KOPT-K1 (cell line): ENCODE measurements at regions not wholly inside any gene's neighbourhood (a gene's known extent, or its start where the extent isn't known, plus 50 kb on each side); places are given as distances from the start of the nearest gene placed in this dataset.
"Not testable (repeated sequence)": the region's sequence is repeated elsewhere in the genome, so short reads cannot be mapped to it uniquely, and the experiment has no call there.

Source experiments
- H3K27ac ChIP-seq: fragments of 200-600 bp; sonication (generic); 2 replicates; pipeline ENCODE4 v1.5.1; 2016; ENCODE audit warnings: antibody characterized with exemption, mild to moderate bottlenecking, low read depth, low read length; ENCODE audit not compliant: poor library complexity, severe bottlenecking
- H3K36me3 ChIP-seq: fragments of 200-600 bp; sonication (generic); 2 replicates; pipeline ENCODE4 v1.5.1; 2017; ENCODE audit warnings: antibody characterized with exemption, mild to moderate bottlenecking, low read length, moderate library complexity; ENCODE audit not compliant: insufficient read depth
- H3K9me3 ChIP-seq: fragments of 200-600 bp; sonication (generic); 2 replicates; pipeline ENCODE4 v1.5.1; 2017; ENCODE audit warnings: antibody characterized with exemption, low read length, mild to moderate bottlenecking; ENCODE audit not compliant: insufficient read depth, poor library complexity, severe bottlenecking

GRCh38 chr6:119430805-119431204, 81.2 kb upstream of the MAN1A1 start:
- Histone ChIP-seq H3K36me3 (no peaks in the 10 kb centered on the region), H3K9me3 (no peaks in the 10 kb centered on the region), H3K27ac (no peak overlapping the region)

- Histone ChIP-seq H3K36me3 (no peaks in the 10 kb centered on the region), H3K9me3 (no peaks in the 10 kb centered on the region), H3K27ac (no peak overlapping the region)
Observed at GRCh38 chr6:119428633-119429032, 79.1 kb upstream of the MAN1A1 start.

- H3K36me3 ChIP-seq, result no peaks in the 10 kb centered on the region
- no peaks in the 10 kb centered on the region for H3K9me3 ChIP-seq
Observed at GRCh38 chr6:119426619-119427018, 77.1 kb upstream of the MAN1A1 start.

GRCh38 chr6:119423996-119424395, 74.4 kb upstream of the MAN1A1 start:
- H3K36me3 ChIP-seq, result no peaks in the 10 kb centered on the region
- no peak overlapping the region for H3K27ac ChIP-seq
- H3K9me3 ChIP-seq, result no peaks in the 10 kb centered on the region

More at GRCh38 chr6:119426619-119427018, 77.1 kb upstream of the MAN1A1 start:
- H3K27ac ChIP-seq, result no peak overlapping the region

- H3K27ac ChIP-seq, H3K36me3 ChIP-seq, H3K9me3 ChIP-seq: not testable (repeated sequence)
Observed at GRCh38 chr6:119418084-119418483, 68.5 kb upstream of the MAN1A1 start.

GRCh38 chr6:119407156-119407555, 57.6 kb upstream of the MAN1A1 start:
- no peaks in the 10 kb centered on the region for H3K36me3 ChIP-seq
- no peak overlapping the region for H3K27ac ChIP-seq
- no peaks in the 10 kb centered on the region for H3K9me3 ChIP-seq

- H3K36me3 ChIP-seq, H3K9me3 ChIP-seq, H3K27ac ChIP-seq: not testable (repeated sequence)
Observed at GRCh38 chr6:119405114-119405513, 55.6 kb upstream of the MAN1A1 start.
